ENCODE measurements at regions not wholly inside any gene's neighbourhood (a gene's known extent, or its start where the extent isn't known, plus 50 kb on each side); places are given as distances from the start of the nearest gene placed in this dataset.

DNA sequence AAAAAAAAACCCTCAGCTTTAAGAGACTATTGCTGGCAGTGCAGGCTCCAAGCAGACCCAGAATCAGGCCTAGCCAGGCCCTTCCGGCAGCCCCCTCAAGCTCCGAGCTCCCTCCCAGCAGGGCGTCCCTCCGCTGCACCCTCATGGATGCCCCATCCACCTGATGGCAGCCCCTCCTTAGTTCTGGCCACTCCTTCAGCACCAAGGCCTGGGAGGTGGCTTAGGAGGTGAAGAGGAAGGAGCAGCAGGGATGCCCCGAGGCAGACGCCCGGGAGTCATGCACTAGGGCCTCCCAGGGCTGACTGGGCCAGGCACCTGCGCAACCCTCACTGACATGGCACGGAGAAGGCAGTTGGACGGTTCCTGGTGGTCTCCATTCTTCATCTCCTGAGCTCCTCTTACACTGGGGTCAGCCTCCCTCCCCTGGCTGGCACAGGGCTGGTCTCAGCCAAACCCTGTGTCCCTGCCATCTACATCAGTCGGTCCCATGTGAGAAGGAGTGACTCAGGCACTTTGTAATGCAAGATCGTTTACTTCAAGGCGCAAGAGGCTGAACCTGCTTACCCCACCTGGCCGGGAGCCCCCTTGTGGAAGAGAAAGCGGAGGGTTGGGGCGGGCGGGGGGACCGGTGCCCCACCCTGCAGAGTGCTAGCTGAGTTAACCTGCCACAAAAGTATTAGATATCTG lies 53.5 kb upstream of the ID2 start:
- peak; percentile 65 for DNase-seq (ENCODE audit: low read depth, low spot score)

DNA sequence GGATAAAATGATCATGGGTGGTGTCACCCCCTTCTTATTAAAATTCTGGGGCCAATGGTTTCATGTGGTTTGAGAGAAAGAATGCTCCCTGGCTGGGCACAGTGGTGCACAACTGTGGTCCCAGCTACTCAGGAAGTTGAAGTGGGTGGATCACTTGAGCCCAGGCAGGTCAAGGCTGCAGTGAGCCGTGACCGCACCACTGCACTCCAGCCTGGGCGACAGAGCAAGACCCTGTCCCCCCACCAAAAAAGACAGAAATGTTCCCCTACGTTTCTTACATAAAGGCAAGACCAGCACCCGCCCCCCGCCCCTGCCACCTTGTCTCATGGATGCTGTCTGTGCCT lies 53.0 kb upstream of the ID2 start:
- DNase-seq (ENCODE audit: low read depth, low spot score) = no peak

DNA sequence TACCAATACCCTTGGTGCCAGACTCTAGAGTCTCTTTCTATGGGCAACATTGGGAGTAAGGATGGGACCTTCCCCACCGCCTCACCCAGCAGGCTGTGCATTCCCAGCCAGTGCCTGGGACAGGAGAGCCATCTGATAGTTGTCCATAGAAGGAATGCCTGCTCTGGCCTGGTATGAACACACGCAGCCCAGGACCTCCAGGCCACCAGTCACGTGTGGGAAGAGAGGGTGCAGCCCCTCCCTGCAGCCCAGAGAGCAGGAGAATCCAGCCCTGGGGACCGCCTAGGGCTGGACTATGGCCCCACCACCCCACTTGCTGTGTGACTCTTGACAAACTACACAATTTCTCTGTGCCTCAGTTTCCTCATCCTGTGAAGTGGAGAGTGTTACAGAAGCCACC lies 52.5 kb upstream of the ID2 start:
- DNase-seq (ENCODE audit: low read depth, low spot score) = no peak

DNA sequence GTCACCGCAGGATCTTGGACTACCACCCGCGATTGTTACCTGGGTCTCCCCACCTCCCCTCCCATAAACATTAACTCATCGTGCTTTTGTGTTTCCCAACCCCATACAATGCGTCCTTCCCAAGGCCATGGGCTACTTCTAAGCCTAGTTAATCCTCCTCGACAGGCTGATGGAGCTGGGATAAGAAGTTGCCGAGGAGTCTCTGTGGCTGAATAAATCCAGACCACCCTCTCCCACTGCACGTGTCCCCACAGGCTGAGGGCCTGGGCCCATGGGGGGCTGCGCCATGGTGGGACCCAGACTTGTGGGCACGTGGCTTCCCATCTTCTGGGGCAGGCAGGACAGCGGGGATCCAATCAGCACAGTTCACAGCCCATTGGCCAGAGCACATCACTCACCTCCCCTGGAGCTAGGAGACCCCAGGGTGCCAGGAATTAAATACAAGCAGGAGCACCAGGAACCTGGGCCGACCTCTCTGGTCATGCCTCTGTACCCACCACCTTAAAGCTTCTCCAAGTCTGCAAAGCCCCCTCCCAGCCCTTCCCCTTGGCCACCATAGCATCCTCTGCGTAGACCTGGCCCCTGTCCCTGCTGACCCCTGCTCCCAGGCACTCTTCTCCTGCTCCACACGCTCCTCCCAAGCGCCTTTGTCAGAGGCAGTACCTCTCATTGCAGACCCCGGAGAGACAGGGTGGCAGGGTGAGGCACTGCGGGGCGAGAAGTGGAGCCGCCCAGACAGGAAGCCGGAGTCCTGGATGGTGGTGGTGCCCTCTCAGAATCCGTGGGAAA lies 51.0 kb upstream of the ID2 start:
- no peak for DNase-seq (ENCODE audit: low read depth, low spot score)

DNA sequence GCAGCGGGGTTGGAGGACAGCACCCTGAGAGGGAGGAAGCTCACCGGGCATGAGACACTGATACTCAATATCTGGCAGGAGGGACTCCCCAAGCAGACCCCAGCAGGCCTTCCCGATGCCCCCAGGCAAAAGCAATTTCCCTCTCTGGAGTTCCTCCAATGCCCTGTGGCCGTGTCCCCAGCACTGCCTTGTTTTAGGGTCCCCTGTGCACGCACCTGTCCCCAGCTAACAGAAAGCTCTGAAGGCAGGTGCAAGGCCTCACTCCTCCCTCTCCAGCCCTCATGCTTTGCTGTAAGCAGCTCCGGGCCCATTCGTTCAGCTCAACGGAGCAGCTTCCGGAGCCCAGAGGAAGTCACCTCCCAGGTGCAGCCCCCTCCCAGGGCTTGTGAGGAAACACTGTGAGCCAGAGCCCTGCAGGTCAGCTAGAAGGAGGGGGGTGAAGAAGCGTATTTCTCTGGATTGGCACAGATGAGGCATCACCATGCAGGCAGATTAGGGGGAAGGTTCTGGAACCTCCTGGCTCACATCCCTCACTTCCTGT lies 50.3 kb upstream of the ID2 start:
- no peak for DNase-seq (ENCODE audit: low read depth, low spot score)

All from ELF-1 (cell line).